Body of pancreas (tissue), 4 donors: ENCODE measurements at regions not wholly inside any gene's neighbourhood (a gene's known extent, or its start where the extent isn't known, plus 50 kb on each side); places are given as distances from the start of the nearest gene placed in this dataset.

ENCODE experiments used
- CTCF ChIP-seq, 7 experiments: fragments of 450-650 bp in 4 of 7; fragments of 200-600 bp in 3 of 7; sonication (generic) in 3 of 7; IDR thresholded peaks; one replicate each; pipeline ENCODE4 v1.5.1; 2016 to 2019; ENCODE audit warnings: antibody characterized with exemption in 7 of 7
- POLR2A ChIP-seq, 3 donors: fragments of 450-650 bp; IDR thresholded peaks; one replicate each; pipeline ENCODE4 v1.6.1; 2016; ENCODE audit warnings: antibody characterized with exemption in 3 of 3, mild to moderate bottlenecking in 2 of 3

- TF ChIP-seq CTCF (IDR thresholded peaks at IDR 0.05) (no peak), POLR2A (IDR thresholded peaks at IDR 0.05) (no peak)
These were observed 607.5 kb downstream of the IRX1 start for GRCh38 chr5:4203146-4203545.
